Liver (tissue), 2 donors: ENCODE measurements at regions not wholly inside any gene's neighbourhood (a gene's known extent, or its start where the extent isn't known, plus 50 kb on each side); places are given as distances from the start of the nearest gene placed in this dataset.

Source experiments
- RXRA ChIP-seq, 2 donors: IDR thresholded peaks; 2 replicates each; pipeline ENCODE4 v1.6.1; 2017 to 2018; ENCODE audit warnings: antibody characterized with exemption in 2 of 2, mild to moderate bottlenecking in 1 of 2
- TF ChIP-seq, protein P1 (sequence below): IDR thresholded peaks from 2 replicates; pipeline ENCODE4 v1.6.1; 2016; ENCODE audit warnings: antibody characterized with exemption
- donor health status: healthy.

GRCh38 chr13:30832845-30833332 is 73.2 kb upstream of the MEDAG start:
- no peak for TF ChIP-seq RXRA (IDR thresholded peaks at IDR 0.05)
- TF ChIP-seq, protein P1, sequence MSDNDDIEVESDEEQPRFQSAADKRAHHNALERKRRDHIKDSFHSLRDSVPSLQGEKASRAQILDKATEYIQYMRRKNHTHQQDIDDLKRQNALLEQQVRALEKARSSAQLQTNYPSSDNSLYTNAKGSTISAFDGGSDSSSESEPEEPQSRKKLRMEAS: no peak
